DMS114 treated with DMSO at 0.1 percent for 48 hours (cell line): ENCODE measurements at regions not wholly inside any gene's neighbourhood (a gene's known extent, or its start where the extent isn't known, plus 50 kb on each side); places are given as distances from the start of the nearest gene placed in this dataset.

Experiments used
- DNase-seq: peaks from one replicate; lab custom pipeline; 2025; ENCODE audit not compliant: unreplicated experiment; lab: John Stamatoyannopoulos, UW

- DNase-seq = no peak
These were observed 578.5 kb downstream of the BUD13 start for GRCh38 chr11:116194156-116194904.

- DNase-seq = no peak
These were observed 579.3 kb downstream of the BUD13 start for GRCh38 chr11:116193321-116194131.

DNA sequence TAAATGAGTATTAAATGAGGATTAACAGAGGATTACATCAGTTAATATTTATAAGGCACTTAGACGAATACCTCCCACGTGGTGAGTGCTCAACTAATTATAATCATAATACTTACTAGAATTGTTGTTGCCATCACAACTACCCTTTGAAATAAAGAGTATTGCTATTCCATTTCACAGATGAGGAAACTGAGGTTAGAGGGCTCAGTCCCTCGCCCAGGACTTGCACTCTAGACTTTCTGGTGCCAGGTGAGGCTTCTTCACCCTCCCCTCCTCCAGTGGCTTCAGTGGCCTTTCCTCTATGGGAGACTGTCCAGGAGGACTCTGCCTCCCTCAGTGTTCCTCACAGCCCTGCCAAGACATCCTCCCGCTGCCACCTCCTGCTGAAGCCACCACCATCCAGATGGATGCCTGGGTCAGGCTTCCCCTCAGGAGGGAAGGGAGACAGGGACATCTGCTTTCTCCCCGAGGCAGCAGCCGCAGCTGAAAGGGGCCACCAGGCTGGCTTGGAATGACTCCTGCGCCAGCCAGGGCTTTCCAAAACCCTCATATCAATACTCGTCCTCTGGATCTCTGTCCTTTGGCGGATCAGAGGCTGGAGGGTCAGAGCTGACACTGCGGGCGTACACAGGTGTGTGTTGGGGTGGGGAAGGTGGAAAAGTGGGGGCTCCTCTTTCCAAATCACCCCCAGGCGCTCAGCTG lies 580.1 kb downstream of the BUD13 start:
- no peak for DNase-seq

DNA sequence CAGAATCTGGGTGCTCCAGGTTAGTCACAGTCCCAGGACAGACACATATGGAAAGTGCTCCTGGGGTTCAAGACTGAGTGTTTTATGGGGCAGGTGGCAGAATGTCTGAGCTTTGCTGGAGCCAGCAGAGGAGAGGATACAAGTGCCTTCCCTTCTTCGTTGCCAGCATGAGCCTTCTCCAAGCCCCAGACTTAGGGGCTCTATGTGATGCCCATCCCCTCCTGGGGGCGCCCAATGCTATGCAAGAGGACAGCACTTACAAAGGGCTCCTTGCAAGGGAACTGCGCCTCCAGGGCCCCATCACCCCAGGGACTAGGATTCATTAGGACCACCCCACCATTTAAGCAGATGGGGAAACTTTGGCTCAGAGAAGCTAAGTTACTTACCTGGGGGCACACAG lies 581.9 kb downstream of the BUD13 start:
- no peak for DNase-seq

DNA sequence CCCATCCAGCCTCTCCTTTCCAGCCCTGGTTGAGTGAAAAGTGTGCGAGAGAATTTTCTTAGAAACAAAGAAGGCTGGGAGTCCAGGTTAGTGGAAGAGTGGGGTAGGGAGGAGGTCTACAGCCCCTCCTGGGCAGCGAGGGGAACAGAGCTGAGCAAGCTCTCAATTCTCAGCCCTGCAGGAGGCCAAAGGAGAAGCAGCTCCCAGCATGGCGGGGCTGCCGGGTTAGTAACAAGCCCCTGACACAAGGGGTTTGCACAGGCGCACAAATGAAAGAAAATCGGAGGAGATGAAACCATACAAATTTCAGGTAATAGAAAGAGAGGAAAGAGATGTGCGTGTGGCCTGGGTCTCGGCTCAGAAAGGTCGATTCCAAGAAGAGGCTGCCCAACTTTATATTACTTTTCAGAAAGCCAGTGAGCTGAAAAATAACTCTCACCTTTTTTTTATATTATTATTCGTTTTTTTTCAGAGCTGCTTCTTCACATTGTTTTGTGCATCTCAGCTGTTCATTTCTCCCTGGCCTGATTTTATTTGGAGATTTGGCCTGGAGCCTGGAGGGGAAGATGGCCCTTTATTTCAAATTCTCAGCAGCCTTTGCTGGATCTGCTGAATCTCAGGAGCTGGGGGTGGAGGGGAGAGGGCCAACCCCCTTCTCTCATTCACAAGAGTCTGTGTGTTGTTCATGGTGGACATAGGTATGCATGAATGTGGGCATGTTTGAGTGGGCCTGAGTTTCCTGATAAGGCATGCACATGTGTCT lies 583.2 kb downstream of the BUD13 start:
- no peak for DNase-seq

DNA sequence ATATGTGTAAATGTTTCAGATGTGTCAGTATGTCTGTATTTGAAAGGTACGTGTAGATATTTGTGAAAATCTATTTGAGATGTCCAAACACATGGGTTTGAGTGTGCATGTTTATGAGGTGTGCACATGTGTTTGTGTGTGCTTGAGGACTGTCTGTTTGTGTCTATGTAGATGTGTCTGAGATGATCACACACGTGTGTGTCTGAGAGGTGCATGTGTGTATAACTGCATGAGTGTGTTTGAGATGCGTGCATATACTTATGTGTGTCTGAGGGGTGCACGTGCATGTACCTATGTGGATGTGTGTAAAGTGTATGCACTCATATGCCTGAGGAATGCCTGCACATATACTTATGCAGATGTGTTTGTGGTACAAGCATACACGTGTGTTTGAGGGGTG lies 584.4 kb downstream of the BUD13 start:
- no peak for DNase-seq

DNA sequence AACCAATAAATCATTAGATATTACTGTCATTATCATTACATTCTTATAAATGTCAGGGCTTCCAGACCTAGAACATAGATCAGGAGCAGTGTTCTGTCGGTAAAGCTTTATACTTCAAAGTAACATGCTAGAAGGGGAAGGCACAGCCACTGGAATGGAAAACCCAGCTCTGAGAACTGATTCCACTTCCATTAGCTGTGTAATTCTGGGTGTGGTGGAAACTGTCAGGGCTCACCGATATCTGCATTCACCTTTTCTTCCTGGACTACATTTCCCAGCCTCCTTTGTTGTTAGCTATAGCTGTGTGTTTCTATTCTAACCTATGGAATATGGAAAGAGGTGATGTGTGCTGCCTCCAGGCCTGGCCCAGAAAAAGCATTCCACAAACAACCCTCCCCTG lies 585.8 kb downstream of the BUD13 start:
- DNase-seq = no peak

- DNase-seq = no peak
These were observed 587.2 kb downstream of the BUD13 start for GRCh38 chr11:116185551-116185950.

GRCh38 chr11:116184763-116185162 lies 588.0 kb downstream of the BUD13 start:
- no peak for DNase-seq

GRCh38 chr11:116182356-116182966 lies 590.3 kb downstream of the BUD13 start:
- no peak for DNase-seq

- DNase-seq = no peak
These were observed 591.8 kb downstream of the BUD13 start for GRCh38 chr11:116180806-116181600.

GRCh38 chr11:116179401-116179800 lies 593.4 kb downstream of the BUD13 start:
- DNase-seq = no peak

GRCh38 chr11:116177521-116178210 lies 595.1 kb downstream of the BUD13 start:
- no peak for DNase-seq

- DNase-seq = no peak
These were observed 596.2 kb downstream of the BUD13 start for GRCh38 chr11:116176484-116177005.

DNA sequence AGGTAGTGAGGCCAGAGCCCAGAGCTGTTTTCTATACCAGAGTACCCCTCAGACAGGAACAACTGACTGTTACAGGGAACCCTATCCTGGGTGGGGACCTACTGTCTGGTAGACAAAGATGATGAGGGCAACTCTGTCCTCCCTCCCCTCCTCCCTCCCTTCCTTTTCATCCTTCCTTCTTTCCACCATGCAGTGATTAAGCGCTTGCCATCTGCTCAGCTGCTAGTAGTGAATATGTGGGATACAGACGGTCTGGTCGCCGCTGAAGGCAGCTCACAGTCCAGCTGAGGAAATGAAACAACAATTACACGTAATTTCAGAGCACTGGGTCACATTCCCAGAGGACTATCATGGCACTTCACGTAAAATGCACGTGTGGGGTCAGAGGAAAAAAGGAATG lies 597.1 kb downstream of the BUD13 start:
- DNase-seq = no peak

- no peak for DNase-seq
These were observed 598.6 kb downstream of the BUD13 start for GRCh38 chr11:116173941-116174911.

DNA sequence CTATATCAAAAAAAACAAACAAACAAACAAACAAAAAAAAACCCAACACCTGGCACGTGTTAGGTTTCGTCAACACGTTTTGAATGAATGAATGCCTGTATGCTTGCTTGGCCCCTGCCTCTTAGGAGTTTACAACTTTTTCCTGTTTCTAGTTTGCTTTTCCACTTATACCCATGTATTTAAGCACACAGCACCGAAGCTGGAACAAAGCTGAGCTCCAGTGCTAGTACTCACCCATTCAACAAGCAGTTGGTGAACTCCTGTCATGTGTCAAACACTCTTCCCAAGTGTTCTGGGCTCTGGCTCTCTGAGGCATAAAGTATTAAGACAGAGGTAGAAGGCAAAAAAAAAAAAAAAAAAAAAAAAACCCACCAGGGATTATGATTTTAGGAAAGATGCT lies 599.3 kb downstream of the BUD13 start:
- DNase-seq = no peak

DNA sequence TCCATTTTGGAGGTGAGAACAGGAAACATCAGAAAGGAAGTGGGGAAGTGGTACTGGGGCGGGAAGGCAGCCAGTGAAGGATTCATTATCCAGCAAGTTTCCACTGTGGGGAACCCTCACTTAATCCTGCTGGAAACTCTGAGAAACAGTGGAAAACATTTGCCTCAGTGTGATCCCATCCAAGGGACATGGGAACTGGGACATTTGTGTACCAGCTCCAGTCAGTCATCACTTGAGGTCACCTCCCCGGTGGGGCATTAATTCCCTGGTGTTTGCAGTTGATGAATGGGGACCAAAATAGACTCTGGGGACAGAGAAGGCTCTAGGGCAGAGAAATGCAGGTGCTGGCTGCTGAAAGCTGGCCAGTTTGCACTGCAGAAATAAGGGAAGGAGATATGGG lies 599.9 kb downstream of the BUD13 start:
- DNase-seq = no peak
